C4-2B (cell line): ENCODE measurements at regions not wholly inside any gene's neighbourhood (a gene's known extent, or its start where the extent isn't known, plus 50 kb on each side); places are given as distances from the start of the nearest gene placed in this dataset.

Source experiments
- ZFX ChIP-seq: fragments of 450-650 bp; IDR thresholded peaks from 2 replicates; pipeline ENCODE4 v1.6.1; 2017
- TF ChIP-seq, protein P1 (sequence below): fragments of 450-650 bp; conservative IDR thresholded peaks from 2 replicates; pipeline ENCODE4 v1.5.1; 2017; ENCODE audit warnings: mild to moderate bottlenecking

DNA sequence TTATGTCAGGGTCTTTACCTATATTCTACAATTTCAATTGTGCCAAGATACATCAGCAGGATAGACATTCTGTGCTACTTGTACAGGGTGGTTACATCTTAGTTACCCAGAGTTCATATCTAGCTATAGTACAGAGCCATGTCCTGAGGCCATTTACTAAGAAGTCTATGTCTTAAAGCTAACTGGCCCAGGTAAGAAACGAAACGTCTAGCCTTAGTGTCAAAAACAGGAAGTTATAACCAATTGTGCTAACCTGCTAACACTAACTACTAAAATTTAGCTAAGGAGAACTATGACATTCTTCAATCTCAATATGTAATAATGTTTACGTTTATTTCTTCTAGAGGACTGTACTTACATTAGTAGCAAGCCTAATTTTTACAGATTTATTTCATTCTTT, 717.2 kb upstream of the UBE2E2 start:
- TF ChIP-seq, protein P1, sequence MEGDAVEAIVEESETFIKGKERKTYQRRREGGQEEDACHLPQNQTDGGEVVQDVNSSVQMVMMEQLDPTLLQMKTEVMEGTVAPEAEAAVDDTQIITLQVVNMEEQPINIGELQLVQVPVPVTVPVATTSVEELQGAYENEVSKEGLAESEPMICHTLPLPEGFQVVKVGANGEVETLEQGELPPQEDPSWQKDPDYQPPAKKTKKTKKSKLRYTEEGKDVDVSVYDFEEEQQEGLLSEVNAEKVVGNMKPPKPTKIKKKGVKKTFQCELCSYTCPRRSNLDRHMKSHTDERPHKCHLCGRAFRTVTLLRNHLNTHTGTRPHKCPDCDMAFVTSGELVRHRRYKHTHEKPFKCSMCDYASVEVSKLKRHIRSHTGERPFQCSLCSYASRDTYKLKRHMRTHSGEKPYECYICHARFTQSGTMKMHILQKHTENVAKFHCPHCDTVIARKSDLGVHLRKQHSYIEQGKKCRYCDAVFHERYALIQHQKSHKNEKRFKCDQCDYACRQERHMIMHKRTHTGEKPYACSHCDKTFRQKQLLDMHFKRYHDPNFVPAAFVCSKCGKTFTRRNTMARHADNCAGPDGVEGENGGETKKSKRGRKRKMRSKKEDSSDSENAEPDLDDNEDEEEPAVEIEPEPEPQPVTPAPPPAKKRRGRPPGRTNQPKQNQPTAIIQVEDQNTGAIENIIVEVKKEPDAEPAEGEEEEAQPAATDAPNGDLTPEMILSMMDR: no peak
- TF ChIP-seq ZFX: no peak
